HG03439 (cell line): ENCODE measurements at regions not wholly inside any gene's neighbourhood (a gene's known extent, or its start where the extent isn't known, plus 50 kb on each side); places are given as distances from the start of the nearest gene placed in this dataset.
"Not testable (repeated sequence)": the region's sequence is repeated elsewhere in the genome, so short reads cannot be mapped to it uniquely, and the experiment has no call there.

Source experiments
- ATAC-seq: cut with Tn5 transposase; IDR thresholded peaks from one replicate; pipeline ENCODE4 v1.9.1; 2021; ENCODE audit warnings: mild to moderate bottlenecking, moderate library complexity; ENCODE audit not compliant: unreplicated experiment

DNA sequence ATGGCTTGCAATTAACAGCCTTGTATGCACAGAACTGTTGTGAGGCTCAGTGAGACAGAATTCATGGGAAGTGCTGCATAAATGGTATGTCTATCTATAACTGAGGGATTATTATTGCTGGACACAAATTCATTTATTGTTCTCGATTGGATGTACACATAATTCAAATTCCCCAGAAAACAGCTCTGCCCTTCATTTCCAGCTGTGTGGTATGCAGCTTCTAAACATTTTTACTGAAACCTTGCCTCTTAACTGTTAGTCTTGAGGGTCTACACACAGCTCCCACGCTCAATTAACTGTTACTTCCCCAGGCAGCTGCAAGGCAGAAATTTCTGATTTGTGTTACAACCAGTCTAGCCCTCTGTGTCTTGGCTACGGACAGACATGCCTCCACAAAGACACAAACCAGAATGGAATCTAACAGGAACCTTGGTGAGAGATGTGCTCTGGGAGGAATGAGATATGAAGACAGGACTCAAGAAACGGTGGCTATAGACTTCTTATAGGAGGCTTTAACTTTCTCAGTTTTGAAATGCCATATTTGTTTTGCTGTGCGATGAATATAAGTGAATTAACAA is 139.7 kb upstream of the TBL1XR1 start:
- ATAC-seq = no peak

DNA sequence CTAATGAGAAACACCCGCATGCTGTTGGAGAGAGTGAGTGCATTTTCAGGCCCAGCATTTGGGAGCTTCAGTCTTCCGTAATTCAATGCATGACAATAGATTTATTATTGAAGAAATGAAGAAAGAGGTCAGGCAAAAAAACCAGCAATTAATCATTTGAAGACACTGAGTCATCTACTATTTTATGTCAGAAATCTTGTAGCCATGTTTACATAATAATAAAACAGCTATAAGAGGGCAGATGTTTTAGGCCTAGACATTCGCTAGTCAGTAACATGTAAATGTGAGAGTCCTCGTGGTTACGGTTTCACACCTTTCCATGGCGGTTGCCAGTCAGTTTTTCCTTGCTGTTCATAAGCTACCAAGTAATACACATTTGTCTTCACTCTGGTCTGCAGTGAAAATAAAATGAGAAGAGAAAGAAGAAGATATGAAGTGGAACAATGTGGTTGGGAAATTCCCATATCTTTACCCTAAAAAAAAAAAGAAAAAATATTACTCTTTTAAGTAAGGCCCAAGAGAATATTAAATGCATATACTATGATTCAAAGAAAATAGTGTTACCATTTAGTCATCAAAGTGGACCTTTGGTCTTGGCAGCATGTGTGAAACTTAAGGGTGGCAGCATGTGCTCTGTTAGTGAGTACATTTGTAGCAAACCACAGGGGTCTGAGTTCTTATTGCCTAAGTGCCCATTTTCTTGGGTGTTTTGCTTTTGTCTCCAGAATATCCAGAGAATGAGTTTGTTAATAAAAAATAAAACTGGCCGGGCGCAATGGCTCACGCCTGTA is 140.5 kb upstream of the TBL1XR1 start:
- peak; percentile 86 for ATAC-seq

DNA sequence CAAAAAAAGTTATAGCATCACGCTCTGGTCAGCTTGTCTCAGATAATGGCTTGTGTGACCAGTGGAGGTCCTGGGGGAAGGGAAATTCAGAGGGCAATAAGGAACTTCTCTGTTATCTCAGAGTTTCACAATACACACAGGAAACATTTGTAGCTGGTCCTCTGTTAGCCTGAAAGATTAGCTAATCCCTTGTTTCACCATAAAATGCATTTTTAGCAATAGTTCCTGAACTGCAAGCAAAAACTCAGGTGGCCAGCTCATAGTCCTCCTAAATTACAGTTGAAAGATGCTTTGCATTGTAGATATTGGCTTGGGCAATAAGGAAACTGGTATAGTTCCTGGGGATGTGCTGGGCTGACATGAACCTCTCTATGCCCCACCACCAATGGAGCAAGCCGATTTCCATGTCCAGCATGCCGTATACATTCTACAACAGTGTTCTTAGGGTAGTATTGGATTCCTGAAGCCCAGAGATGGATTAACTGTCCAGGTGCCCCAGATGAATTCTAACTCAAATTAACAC is 141.5 kb upstream of the TBL1XR1 start:
- no peak for ATAC-seq

DNA sequence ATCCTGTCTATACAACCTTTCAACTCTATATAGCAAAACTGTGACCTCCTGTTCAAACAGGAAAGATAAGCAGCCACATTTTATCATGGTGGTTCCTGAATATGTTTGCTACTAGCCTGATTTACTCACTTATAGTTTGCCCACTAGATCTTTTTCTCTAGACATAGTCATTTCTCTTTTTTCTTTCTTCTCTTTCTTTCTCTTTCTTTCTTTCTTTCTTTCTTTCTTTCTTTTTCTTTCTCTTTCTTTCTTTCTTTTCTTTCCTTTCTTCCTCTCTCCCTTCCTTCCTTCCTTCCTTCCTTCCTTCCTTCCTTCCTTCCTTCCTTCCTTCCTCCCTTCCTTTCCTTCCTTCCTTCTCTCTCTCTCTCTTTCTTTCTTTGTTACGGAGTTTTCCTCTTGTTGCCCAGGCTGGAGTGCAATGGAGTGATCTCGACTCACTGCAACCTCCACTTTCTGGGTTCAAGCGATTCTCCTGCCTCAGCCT is 142.0 kb upstream of the TBL1XR1 start:
- ATAC-seq = not testable (repeated sequence)

DNA sequence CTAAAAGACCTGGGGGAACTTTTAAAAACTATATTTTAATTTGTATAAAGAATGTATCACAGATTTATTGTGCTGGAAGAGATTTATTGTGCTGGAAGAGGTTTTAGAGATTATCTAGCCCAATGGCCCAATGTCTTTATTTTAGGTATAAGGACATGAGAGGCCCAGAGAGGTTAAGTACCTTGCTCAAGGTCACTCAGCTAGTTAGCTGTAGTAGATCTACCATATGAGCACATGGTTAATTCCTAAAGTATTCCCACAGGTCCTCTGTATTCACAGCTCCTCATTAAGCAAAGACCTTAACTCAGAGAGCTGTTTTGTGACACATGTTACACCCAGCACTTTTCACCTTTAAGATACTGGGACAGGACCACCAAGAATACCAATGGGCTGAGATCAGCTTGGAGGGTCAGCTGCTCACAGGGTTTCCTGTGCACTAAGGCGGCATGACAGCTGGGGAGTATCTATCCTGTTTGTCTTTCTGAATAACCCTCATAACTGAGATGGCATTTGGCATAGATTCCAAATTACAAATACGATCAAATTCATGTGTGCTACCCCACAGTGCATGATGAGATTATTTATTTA is 143.1 kb upstream of the TBL1XR1 start:
- no peak for ATAC-seq

DNA sequence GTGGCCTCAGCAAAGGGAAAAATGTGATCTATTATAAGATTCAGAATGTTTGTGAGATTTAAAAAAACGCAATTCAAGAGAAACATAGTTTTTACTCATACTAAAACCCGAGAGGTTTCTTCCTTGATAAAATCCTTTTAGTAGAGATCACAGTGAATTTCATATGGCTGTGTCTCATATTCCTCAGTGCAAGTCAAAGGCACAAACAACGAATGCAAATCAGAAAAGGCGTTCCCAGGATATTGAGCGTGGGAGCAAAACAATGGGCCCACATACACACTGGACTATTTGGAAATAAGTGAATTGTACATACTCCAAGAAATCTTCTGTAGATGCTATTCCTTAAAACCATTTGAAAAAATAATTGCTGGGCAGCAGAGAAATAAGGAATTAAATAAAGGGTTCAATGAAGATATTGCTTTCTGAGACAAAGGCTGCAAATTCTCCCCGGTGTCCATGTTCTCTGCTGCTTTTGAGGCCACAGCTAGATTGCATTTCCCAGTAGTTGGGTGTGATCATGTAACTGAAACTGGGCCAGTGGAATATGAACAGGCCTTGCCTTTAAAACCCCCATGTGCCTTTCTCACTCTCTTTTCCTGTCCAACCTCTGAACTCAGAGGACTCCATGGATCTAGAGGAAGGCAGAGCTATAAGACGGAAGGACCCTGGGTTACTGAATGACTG is 144.6 kb upstream of the TBL1XR1 start:
- no peak for ATAC-seq

DNA sequence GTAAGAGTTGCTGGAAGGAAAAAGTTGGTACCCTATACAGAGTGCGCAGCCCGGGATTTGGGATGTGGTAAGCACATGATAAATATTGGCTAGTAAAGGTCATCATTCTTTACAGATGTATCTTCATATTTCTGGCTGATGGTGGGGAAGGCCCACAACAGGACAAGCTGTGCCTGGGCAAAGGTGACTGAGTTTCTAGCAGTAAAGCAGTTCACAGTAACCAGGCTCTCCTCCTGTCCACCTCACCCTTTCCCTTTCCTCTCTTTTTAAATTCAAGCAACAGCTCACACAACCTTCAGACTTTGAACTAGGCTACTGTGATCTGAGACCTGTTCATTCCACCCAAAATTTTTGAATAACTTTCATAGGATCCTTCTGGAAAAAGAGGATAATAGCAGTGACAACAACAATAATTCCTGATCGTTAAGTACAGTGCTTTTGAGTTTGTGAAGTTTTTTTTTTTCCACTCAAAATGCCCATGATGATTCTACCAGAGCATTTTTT is 145.9 kb upstream of the TBL1XR1 start:
- no peak for ATAC-seq

DNA sequence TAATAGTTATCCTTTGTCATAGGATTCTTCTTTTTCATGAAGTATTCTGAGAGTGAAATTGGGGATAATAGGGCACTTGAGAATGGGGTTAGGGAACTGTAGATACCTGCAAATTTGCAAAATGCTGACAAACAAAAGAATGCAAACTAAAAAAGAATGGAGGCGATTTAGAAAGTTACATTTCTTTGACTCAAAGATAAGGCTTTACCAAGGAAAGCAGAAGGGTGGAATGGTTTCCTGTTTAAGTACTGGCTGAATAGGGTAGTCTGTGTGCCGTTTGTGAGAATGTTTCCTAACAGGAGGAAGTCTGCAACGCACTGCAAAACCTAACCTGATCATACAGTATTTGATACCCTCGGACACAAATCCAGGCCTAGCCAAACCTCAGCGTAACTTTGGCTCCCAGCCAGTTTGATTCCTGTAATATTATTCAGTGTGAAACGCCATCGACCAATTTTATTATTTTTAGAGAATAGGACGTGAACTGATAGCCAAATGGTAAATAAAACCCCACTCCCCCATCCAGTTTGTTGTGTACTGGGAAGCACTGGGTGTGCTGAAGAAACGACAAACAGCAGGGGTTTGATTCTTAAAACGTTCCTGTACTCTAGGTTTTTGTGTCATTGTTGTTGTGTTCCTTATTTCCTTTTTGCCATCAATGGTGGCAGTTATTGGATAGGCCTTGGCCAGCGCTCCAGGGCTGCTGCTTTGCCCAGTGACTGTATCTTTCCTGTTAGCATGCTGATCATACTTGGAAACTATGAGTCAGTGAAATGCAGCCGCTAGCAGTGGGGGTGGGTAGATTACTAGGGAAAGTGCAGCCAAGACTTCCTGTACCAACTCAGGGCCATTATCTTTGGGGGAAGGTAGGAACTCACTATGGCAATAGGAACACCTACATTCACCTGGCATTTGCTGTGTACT is 148.0 kb upstream of the TBL1XR1 start:
- peak; percentile 83 for ATAC-seq

DNA sequence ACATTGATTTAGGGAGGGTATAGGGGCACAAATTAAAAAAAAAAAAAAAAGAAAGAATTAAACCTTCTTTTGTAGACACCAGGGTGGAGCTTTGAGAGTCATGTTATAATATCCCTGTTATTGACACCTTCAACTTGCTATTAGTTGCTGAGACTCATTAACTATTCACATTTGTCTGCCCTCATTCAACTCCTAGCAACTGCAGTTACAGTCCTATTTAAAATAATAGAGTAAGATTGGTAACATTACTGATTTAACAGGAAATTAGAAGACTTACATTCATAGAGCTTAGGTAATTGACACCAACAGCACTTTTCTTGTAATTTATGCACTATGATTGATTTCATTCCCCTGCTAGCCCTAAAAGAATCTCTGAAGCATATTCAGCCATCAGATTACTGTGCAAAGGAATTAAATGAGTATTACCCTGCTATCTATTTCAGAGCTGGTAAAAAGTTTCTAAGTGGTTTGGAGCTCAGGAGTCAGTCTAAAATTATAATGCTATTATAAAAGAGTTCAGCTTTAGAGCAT is 148.8 kb upstream of the TBL1XR1 start:
- ATAC-seq = peak; percentile 6

DNA sequence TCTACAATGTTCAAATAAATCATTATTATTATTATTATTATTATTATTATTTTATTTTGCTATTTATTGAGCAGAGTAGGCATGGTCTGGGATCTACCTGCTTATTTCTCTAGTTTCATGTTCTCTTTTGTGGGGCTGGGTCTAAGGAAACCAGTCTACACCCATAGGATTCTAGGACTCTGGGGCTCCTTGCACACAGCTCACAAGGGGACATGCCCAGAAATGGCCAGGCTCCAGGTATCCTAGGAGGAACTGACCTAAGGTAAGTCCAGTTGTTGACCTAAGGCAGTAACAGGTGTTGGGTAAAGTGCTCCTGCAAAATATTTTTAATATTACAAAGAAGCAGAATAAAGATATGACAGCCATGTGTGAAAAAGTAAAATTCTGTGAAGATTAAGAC is 149.6 kb upstream of the TBL1XR1 start:
- no peak for ATAC-seq

DNA sequence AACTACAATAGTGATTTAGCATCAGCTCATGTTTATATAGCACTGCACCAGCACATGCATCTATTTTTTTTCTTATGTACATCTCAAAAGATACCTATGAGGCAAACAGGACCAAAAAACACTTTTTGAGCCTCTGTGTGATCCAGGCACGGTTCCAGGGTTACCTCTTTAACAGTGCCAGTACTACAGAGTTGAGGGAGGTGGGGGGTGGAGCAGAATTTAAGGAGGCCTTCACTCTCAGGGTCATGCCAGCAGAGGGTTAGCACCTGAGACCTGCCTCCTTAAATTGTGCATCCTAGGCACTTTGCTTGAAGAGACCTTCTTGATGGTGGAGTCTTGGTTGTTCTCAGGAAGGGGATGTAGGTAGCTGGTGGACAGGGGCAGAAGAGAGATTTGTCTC is 150.3 kb upstream of the TBL1XR1 start:
- no peak for ATAC-seq

DNA sequence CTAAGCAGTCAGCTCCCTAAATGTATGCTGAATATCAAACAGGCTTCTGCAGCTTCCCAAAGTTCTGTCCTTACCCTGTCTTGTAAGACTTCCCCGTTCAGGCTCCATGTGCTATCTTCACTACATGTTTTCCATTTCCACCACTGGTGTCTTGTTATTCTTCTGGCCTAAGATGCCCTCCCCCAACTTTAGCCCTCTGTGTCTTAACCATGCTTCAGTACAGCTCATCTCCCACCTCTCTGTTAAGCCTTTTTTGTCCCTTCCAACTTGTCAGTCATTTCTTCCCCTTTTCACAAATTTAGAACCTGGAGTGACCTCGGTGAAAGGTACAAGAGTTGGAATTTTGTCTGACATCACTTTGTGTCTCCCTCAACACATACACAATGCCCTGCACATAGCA is 151.7 kb upstream of the TBL1XR1 start:
- ATAC-seq = no peak

DNA sequence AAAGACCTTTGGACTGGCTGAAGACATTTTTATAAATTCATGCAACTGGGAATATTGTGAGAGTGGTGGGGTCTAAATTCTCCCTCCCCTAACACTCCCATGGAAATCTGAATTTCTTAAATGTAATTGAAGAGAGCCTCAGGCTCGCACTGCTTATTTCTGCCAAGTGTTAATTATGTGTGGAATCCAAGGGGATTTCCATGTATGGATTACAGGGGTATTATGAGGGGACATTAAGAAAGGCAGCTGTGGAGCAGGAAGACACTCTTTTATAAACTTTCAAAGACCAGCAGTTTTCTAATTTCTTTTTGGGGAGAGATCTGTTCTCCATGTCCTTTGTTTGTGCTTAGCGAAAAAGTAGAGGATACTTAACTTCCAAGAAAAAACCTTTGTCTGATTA is 152.1 kb upstream of the TBL1XR1 start:
- ATAC-seq = no peak

DNA sequence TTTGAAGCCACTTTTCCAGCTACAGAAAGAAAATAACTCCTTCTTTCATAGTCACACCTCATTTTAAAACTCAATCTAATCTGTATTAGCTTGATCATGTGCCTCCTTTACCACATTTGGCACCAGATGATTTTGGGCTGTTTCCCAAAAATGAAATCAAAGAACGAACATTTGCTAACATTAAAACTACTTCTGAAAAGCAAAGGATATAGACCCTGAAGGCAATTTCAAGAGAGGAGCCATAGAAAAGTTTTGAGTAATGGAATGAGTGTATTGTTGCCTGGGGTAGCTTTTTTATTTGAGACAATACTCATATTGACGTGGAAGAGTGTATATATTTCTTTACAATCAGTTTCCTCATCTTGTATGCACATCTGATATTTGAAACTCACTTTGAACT is 152.8 kb upstream of the TBL1XR1 start:
- ATAC-seq = no peak

DNA sequence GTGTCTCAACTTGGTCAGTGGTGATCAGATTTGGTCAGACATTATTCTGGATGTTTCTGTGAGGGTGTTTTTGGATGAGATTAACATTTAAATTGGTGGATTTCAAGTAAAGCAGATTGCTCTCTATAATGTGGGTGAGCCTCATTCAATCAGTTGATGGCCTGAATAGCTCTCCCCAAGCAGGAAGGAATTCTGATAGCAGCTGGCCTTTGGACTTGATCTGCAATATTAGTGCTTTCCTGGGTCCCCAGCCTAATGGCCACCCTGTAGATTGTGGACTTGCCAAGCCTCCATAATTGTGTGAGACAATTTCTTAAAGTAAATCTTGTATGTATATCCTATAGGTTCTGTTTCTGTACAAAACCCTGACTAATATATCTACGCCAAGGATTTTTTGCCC is 153.9 kb upstream of the TBL1XR1 start:
- ATAC-seq = no peak

DNA sequence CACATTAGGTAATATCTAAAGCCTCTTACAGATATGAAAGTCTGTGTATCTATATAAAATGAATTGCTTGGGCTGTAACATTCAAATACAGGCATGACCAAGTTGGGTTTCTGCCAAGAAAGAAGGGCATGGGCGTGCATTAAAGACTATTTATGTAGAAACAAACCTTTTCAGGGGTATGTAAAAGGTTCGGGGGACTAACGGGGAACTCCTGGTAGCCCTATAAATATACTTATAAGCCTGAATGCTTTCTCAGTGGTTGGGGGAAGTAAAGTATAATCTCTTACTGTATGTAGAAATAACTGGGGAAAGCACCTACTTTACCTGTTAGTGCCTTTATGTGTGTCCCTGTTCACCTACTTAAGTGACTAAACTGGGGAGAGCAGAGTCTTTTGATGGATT is 154.5 kb upstream of the TBL1XR1 start:
- ATAC-seq = peak; percentile 99

DNA sequence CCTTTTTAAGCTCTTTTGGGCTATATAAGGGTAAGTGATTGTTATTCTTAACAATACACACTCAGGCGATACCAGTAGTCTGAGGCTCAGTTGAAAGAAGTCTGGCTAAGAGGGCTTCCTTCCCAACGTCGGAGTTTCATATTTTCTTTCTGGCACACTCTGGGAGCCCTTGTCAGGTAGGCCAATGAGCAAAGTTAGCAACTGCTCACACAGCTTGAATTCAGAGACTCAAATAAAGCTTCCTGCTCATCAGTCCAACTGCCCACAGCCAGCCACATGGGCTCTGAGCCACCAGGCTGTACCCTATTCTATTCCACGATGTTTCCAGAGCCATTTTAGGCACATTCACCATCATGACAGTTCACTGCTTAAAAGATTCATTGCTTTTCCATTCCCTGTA is 155.1 kb upstream of the TBL1XR1 start:
- no peak for ATAC-seq

DNA sequence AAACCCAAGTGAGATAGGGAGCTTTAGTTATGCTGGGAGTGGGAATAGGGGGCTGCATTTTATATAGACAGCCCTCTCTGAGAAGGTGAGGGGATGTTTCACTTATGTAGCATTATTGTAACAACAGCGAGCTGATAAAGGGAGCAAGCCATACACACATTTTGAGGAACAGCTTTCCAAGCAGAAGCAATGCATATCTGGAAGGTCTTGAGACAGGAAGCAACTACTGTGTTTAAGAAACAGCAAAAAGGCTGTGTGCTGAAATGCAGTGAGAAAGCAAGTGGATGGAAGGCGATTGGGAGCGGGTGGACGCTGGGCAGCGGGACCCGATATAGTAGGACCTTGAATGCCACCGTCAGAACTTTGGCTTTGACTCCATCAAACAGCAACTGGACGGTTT is 155.9 kb upstream of the TBL1XR1 start:
- ATAC-seq = no peak

DNA sequence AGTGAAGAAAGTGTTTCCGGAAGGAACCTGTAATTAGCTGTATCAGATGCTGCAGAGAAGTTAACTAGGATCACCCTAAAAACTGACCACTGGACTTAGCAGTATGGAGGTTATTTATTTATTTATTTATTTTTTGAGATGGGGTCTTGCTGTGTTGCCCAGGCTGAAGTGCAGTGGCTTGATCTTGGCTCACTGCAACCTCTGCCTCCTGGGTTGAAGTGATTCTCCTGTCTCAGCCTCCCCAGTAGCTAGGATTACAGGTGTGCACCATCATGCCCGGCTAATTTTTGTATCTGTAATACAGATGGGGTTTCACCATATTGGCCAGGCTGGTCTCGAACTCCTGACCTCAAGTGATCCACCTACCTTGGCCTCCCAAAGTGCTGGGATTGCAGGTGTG is 156.6 kb upstream of the TBL1XR1 start:
- ATAC-seq = not testable (repeated sequence)

DNA sequence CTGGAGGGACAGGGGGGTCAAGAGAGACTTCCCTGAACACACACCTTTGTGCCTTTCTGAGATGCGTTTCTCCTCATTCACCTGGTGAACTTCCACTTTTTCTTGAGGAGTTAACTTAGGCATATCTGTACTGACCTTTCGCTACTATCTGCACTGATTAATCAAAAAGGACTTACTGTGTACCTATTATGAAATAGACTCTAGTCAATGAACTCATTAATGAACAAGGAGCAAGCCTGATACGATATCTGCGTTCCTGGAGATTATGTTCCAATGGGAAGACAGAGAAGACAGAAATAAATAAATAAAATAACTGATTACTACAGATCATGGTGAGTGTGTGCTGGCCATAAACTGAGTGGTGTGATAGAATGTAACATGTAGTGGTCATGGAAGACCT is 157.2 kb upstream of the TBL1XR1 start:
- ATAC-seq = no peak
